HEK293 (cell line): ENCODE measurements at regions not wholly inside any gene's neighbourhood (a gene's known extent, or its start where the extent isn't known, plus 50 kb on each side); places are given as distances from the start of the nearest gene placed in this dataset.

ENCODE experiments used
- CTCF ChIA-PET: fragments of 350-600 bp; formaldehyde crosslinking; extraction: SDS; loops from one replicate; lab custom pipeline; 2021; ENCODE audit warnings: antibody characterized with exemption; lab: Yijun Ruan, JAX
- POLR2A ChIA-PET: fragments of 300-600 bp; formaldehyde crosslinking; extraction: SDS; loops from one replicate; lab custom pipeline; 2020; ENCODE audit warnings: antibody characterized with exemption, inconsistent platforms; lab: Yijun Ruan, JAX
- H3K27ac ChIP-seq: fragments of 200-500 bp; sonication (Bioruptor generic); 2 replicates; pipeline ENCODE4 v1.5.1; 2014; ENCODE audit warnings: low read depth, low read length, control low read depth, inconsistent platforms; ENCODE audit errors: extremely low read depth
- H3K36me3 ChIP-seq, 2 experiments: fragments of 200-500 bp in 1 of 2; sonication (Bioruptor generic) in 1 of 2; 1 replicate in 1 of 2; 2 replicates in 1 of 2; pipeline ENCODE4 v1.5.1; 2014 to 2017; ENCODE audit warnings: inconsistent platforms in 2 of 2, low read length in 2 of 2; ENCODE audit not compliant: control insufficient read depth in 2 of 2, insufficient read depth in 1 of 2
- H3K4me1 ChIP-seq: fragments of 200-500 bp; sonication (Bioruptor generic); 2 replicates; pipeline ENCODE4 v1.5.1; 2014; ENCODE audit warnings: mild to moderate bottlenecking, low read length, inconsistent platforms; ENCODE audit not compliant: control insufficient read depth, insufficient read depth
- H3K4me3 ChIP-seq: 2 replicates; pipeline ENCODE4 v1.5.1; 2011; ENCODE audit warnings: low read depth, mild to moderate bottlenecking, control low read depth, low read length, moderate library complexity
- H3K9me3 ChIP-seq: fragments of 200-500 bp; sonication (Bioruptor generic); 2 replicates; pipeline ENCODE4 v1.5.1; 2014; ENCODE audit warnings: low read depth, low read length, inconsistent platforms; ENCODE audit not compliant: control insufficient read depth, insufficient read depth
- HIC1 ChIP-seq: fragments of 450-650 bp; formaldehyde crosslinking; IDR thresholded peaks from 2 replicates; pipeline ENCODE4 v1.5.1; 2016; ENCODE audit warnings: missing biosample characterization, missing genetic modification characterization
- HOXD13 ChIP-seq: sonication (generic); formaldehyde crosslinking; IDR thresholded peaks from 2 replicates; pipeline ENCODE4 v1.8.0; 2022; ENCODE audit warnings: missing genetic modification reagents, borderline replicate concordance
- REPIN1 ChIP-seq: fragments of 450-650 bp; formaldehyde crosslinking; IDR thresholded peaks from 2 replicates; pipeline ENCODE4 v1.5.1; 2017; ENCODE audit warnings: missing biosample characterization, missing genetic modification characterization, low read depth
- WT1 ChIP-seq: fragments of 450-650 bp; formaldehyde crosslinking; IDR thresholded peaks from 2 replicates; pipeline ENCODE4 v1.5.1; 2016; ENCODE audit warnings: missing biosample characterization, missing genetic modification characterization
- ZBTB1 ChIP-seq: fragments of 450-650 bp; formaldehyde crosslinking; IDR thresholded peaks from 2 replicates; pipeline ENCODE4 v1.5.1; 2016; ENCODE audit warnings: missing biosample characterization, missing genetic modification characterization
- ZBTB48 ChIP-seq: fragments of 450-650 bp; formaldehyde crosslinking; IDR thresholded peaks from 2 replicates; pipeline ENCODE4 v1.5.1; 2016; ENCODE audit warnings: missing biosample characterization, missing genetic modification characterization
- ZNF121 ChIP-seq: fragments of 450-650 bp; formaldehyde crosslinking; IDR thresholded peaks from 2 replicates; pipeline ENCODE4 v1.5.1; 2016; ENCODE audit warnings: missing biosample characterization, missing genetic modification characterization
- ZNF155 ChIP-seq: fragments of 450-650 bp; formaldehyde crosslinking; IDR thresholded peaks from 2 replicates; pipeline ENCODE4 v1.5.1; 2016; ENCODE audit warnings: missing biosample characterization, missing genetic modification characterization
- ZNF280D ChIP-seq: fragments of 450-650 bp; formaldehyde crosslinking; IDR thresholded peaks from 2 replicates; pipeline ENCODE4 v1.5.1; 2016; ENCODE audit warnings: missing biosample characterization, missing genetic modification characterization
- ZNF311 ChIP-seq: fragments of 450-650 bp; formaldehyde crosslinking; IDR thresholded peaks from 2 replicates; pipeline ENCODE4 v1.5.1; 2017; ENCODE audit warnings: missing biosample characterization, missing genetic modification characterization, borderline replicate concordance
- ZNF404 ChIP-seq: fragments of 450-650 bp; formaldehyde crosslinking; IDR thresholded peaks from 2 replicates; pipeline ENCODE4 v1.5.1; 2017; ENCODE audit warnings: missing biosample characterization, missing genetic modification characterization
- ZNF544 ChIP-seq: fragments of 450-650 bp; formaldehyde crosslinking; IDR thresholded peaks from 2 replicates; pipeline ENCODE4 v1.5.0; 2017; ENCODE audit warnings: missing biosample characterization, missing genetic modification characterization
- ZNF561 ChIP-seq: fragments of 450-650 bp; IDR thresholded peaks from 2 replicates; pipeline ENCODE4 v1.5.1; 2018; ENCODE audit warnings: missing biosample characterization, missing genetic modification characterization, borderline replicate concordance
- ZNF580 ChIP-seq: fragments of 450-650 bp; formaldehyde crosslinking; IDR thresholded peaks from 2 replicates; pipeline ENCODE4 v1.5.1; 2016; ENCODE audit warnings: missing biosample characterization, missing genetic modification characterization
- ZSCAN18 ChIP-seq: fragments of 450-650 bp; formaldehyde crosslinking; IDR thresholded peaks from 2 replicates; pipeline ENCODE4 v1.5.1; 2016; ENCODE audit warnings: missing biosample characterization, missing genetic modification characterization
- TF ChIP-seq, protein P1 (sequence below): fragments of 450-650 bp; formaldehyde crosslinking; IDR thresholded peaks from 2 replicates; pipeline ENCODE4 v1.5.1; 2016; ENCODE audit warnings: missing biosample characterization, missing genetic modification characterization
- TF ChIP-seq, protein P2 (sequence below): fragments of 450-650 bp; formaldehyde crosslinking; IDR thresholded peaks from 2 replicates; pipeline ENCODE4 v1.5.1; 2016; ENCODE audit warnings: missing biosample characterization, missing genetic modification characterization
- TF ChIP-seq, protein P3 (sequence below): fragments of 450-650 bp; formaldehyde crosslinking; IDR thresholded peaks from 2 replicates; pipeline ENCODE4; 2016; ENCODE audit warnings: missing biosample characterization, missing genetic modification characterization

GRCh38 chr3:3461317-3461716 is 281.8 kb upstream of the CRBN start (continued):
- no peak for TF ChIP-seq ZBTB1

DNA sequence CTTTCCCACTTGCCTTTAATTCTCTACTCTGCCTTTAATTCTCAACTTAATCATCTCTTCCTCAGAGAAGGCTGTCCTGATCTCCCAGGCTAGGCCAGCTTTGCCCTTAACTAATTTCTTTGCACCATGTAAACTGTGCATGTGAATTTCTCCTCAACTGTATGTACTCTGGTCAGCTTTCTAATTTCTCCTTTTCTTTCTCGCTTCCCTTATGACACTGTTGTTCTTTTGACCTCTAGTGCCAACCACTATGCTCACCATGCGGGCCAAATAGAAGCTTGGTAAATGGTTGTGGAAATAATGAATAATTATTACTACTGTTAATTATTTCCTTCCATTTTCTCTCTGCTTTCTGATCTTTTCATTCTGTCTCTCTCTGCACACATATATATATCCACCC is 269.0 kb upstream of the CRBN start:
- Histone ChIP-seq H3K4me1 (no peaks in the 10 kb centered on the region), H3K27ac (no peak overlapping the region), H3K4me3 (no peak overlapping the region)
- POLR2A ChIA-PET, result no interaction called here
- no peak for TF ChIP-seq ZNF311
- TF ChIP-seq, all 188 proteins: peak for 0
- CTCF ChIA-PET, result no interaction called here
- Histone ChIP-seq H3K9me3 (no peaks in the 10 kb centered on the region), H3K36me3 (no peaks in the 10 kb centered on the region)

DNA sequence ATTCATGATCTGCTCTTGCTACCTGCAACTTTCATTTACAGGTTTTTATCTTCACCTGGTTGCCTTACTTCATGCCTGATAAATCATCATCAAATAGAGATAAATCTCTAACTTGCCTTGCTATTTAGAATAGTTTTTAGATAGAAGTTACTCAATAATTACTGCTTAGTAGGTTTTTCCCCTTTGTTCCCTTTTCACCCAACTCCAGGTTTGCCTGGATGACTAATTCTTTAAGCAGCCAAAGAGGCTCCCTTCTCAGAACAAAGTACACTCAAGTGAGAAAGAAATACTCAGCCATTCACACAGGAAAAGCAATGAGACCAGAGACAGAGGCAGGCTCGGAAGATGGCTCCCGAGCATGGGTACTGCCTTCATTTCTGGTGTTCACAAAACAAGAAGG is 268.1 kb upstream of the CRBN start:
- no peaks in the 10 kb centered on the region for H3K4me1 ChIP-seq
- no peaks in the 10 kb centered on the region for H3K9me3 ChIP-seq
- ChIA-PET CTCF (no interaction called here), POLR2A (no interaction called here)
- H3K36me3 ChIP-seq, result no peaks in the 10 kb centered on the region
- no peak overlapping the region for H3K4me3 ChIP-seq
- no peak for TF ChIP-seq ZSCAN18 (tag by site-specific recombination)
- TF ChIP-seq ZNF280D (tag by site-specific recombination), result no peak
- TF ChIP-seq ZNF561 (tag by site-specific recombination), result no peak
- no peak for TF ChIP-seq ZBTB48 (tag by site-specific recombination)
- TF ChIP-seq REPIN1 (tag by site-specific recombination), result no peak
- TF ChIP-seq, protein P1, sequence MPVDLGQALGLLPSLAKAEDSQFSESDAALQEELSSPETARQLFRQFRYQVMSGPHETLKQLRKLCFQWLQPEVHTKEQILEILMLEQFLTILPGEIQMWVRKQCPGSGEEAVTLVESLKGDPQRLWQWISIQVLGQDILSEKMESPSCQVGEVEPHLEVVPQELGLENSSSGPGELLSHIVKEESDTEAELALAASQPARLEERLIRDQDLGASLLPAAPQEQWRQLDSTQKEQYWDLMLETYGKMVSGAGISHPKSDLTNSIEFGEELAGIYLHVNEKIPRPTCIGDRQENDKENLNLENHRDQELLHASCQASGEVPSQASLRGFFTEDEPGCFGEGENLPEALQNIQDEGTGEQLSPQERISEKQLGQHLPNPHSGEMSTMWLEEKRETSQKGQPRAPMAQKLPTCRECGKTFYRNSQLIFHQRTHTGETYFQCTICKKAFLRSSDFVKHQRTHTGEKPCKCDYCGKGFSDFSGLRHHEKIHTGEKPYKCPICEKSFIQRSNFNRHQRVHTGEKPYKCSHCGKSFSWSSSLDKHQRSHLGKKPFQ (tag by site-specific recombination), result no peak
- TF ChIP-seq HOXD13 (CRISPR knock-in tag), result no peak
- TF ChIP-seq, protein P2, sequence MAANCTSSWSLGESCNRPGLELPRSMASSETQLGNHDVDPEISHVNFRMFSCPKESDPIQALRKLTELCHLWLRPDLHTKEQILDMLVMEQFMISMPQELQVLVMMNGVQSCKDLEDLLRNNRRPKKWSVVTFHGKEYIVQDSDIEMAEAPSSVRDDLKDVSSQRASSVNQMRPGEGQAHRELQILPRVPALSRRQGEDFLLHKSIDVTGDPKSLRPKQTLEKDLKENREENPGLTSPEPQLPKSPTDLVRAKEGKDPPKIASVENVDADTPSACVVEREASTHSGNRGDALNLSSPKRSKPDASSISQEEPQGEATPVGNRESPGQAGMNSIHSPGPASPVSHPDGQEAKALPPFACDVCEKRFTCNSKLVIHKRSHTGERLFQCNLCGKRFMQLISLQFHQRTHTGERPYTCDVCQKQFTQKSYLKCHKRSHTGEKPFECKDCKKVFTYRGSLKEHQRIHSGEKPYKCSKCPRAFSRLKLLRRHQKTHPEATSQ (tag by site-specific recombination), result no peak
- no peak for TF ChIP-seq ZNF580 (tag by site-specific recombination)
- TF ChIP-seq WT1 (tag by site-specific recombination), result no peak
- no peak for TF ChIP-seq ZNF544 (tag by site-specific recombination)
- TF ChIP-seq ZNF404 (tag by site-specific recombination), result no peak
- no peak for TF ChIP-seq HIC1
- no peak for TF ChIP-seq ZNF155 (tag by site-specific recombination)
- TF ChIP-seq, protein P3, sequence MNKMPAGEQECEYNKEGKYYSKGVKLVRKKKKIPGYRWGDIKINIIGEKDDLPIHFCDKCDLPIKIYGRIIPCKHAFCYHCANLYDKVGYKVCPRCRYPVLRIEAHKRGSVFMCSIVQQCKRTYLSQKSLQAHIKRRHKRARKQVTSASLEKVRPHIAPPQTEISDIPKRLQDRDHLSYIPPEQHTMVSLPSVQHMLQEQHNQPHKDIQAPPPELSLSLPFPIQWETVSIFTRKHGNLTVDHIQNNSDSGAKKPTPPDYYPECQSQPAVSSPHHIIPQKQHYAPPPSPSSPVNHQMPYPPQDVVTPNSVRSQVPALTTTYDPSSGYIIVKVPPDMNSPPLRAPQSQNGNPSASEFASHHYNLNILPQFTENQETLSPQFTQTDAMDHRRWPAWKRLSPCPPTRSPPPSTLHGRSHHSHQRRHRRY (tag by site-specific recombination), result no peak
- no peak for TF ChIP-seq ZNF121 (tag by site-specific recombination)
- no peak overlapping the region for H3K27ac ChIP-seq
